BLaER1 (cell line): ENCODE measurements at regions not wholly inside any gene's neighbourhood (a gene's known extent, or its start where the extent isn't known, plus 50 kb on each side); places are given as distances from the start of the nearest gene placed in this dataset.

ENCODE experiments used
- H3K27ac ChIP-seq: shearing (Covaris generic); formaldehyde crosslinking; 2 replicates; pipeline ENCODE4 v1.8.1; 2022
- H3K27me3 ChIP-seq: shearing (Covaris generic); formaldehyde crosslinking; 2 replicates; pipeline ENCODE4 v1.8.1; 2022
- H3K36me3 ChIP-seq: shearing (Covaris generic); formaldehyde crosslinking; 2 replicates; pipeline ENCODE4 v1.8.1; 2022
- H3K4me1 ChIP-seq: shearing (Covaris generic); formaldehyde crosslinking; 2 replicates; pipeline ENCODE4 v1.8.1; 2022
- H3K4me2 ChIP-seq: shearing (Covaris generic); formaldehyde crosslinking; 2 replicates; pipeline ENCODE4 v1.8.1; 2022
- H3K4me3 ChIP-seq: shearing (Covaris generic); formaldehyde crosslinking; 2 replicates; pipeline ENCODE4 v1.8.1; 2022
- H3K9ac ChIP-seq: shearing (Covaris generic); formaldehyde crosslinking; 2 replicates; pipeline ENCODE4 v1.8.1; 2022
- H3K9me3 ChIP-seq: shearing (Covaris generic); formaldehyde crosslinking; 2 replicates; pipeline ENCODE4 v1.8.1; 2022
- H4K20me1 ChIP-seq: shearing (Covaris generic); formaldehyde crosslinking; 2 replicates; pipeline ENCODE4 v1.8.1; 2022
- Cebpa-rat ChIP-seq: shearing (Covaris generic); IDR thresholded peaks from 2 replicates; pipeline ENCODE4 v1.8.1; 2022

- TF ChIP-seq Cebpa-rat: no peak
- peaks cover 63% of the 10 kb centered on the region for H3K4me1 ChIP-seq
- H4K20me1 ChIP-seq: no peaks in the 10 kb centered on the region
- peak overlapping the region; percentile 93 for H3K4me2 ChIP-seq
- H3K9me3 ChIP-seq: peaks cover 7% of the 10 kb centered on the region
- no peaks in the 10 kb centered on the region for H3K27me3 ChIP-seq
- peak overlapping the region; percentile 78 for H3K9ac ChIP-seq
- peak overlapping the region; percentile 60 for H3K4me3 ChIP-seq
- peak overlapping the region; percentile 77 for H3K27ac ChIP-seq
- no peaks in the 10 kb centered on the region for H3K36me3 ChIP-seq
These were observed 566.5 kb downstream of the LRRC70 start for GRCh38 chr5:63145167-63145566.

GRCh38 chr5:63141591-63141990, 563.0 kb downstream of the LRRC70 start:
- no peak for TF ChIP-seq Cebpa-rat
- Histone ChIP-seq H3K27me3 (no peaks in the 10 kb centered on the region), H3K9ac (no peak overlapping the region), H3K4me2 (0 out of 2 replicates have a peak overlapping the region, but pooled peaks have one; percentile 1), H3K4me3 (no peak overlapping the region), H3K27ac (no peak overlapping the region), H4K20me1 (no peaks in the 10 kb centered on the region), H3K4me1 (peaks cover 50% of the 10 kb centered on the region), H3K36me3 (no peaks in the 10 kb centered on the region), H3K9me3 (peaks cover 15% of the 10 kb centered on the region)

- Histone ChIP-seq H3K27ac (no peak overlapping the region), H3K4me3 (no peak overlapping the region), H3K27me3 (no peaks in the 10 kb centered on the region), H3K4me2 (no peak overlapping the region), H3K9ac (no peak overlapping the region), H4K20me1 (no peaks in the 10 kb centered on the region), H3K4me1 (peaks cover 41% of the 10 kb centered on the region), H3K9me3 (peaks cover 32% of the 10 kb centered on the region), H3K36me3 (no peaks in the 10 kb centered on the region)
- TF ChIP-seq Cebpa-rat: no peak
These were observed 556.7 kb downstream of the LRRC70 start for GRCh38 chr5:63135291-63135690.

- H3K4me1 ChIP-seq: peaks cover 71% of the 10 kb centered on the region
- H3K9me3 ChIP-seq: peaks cover 26% of the 10 kb centered on the region
- peak overlapping the region; percentile 79 for H3K4me2 ChIP-seq
- no peak overlapping the region for H3K9ac ChIP-seq
- no peaks in the 10 kb centered on the region for H3K27me3 ChIP-seq
- no peaks in the 10 kb centered on the region for H3K36me3 ChIP-seq
- no peak overlapping the region for H3K4me3 ChIP-seq
- H3K27ac ChIP-seq: peak overlapping the region; percentile 83; the same call in 1 of the 2 replicates
- H4K20me1 ChIP-seq: no peaks in the 10 kb centered on the region
- TF ChIP-seq Cebpa-rat: no peak
These were observed 553.1 kb downstream of the LRRC70 start for GRCh38 chr5:63131626-63132285.

GRCh38 chr5:63128761-63129160, 550.1 kb downstream of the LRRC70 start:
- TF ChIP-seq Cebpa-rat: no peak
- peaks cover 98% of the 10 kb centered on the region for H3K4me1 ChIP-seq
- 0 out of 2 replicates have a peak, but pooled peaks cover 9% of the 10 kb centered on the region for H3K9me3 ChIP-seq
- H3K9ac ChIP-seq: peak overlapping the region; percentile 70
- H3K27me3 ChIP-seq: no peaks in the 10 kb centered on the region
- H3K4me2 ChIP-seq: peak overlapping the region; percentile 79
- peak overlapping the region; percentile 83 for H3K27ac ChIP-seq
- H3K4me3 ChIP-seq: peak overlapping the region; percentile 25; the same call in 1 of the 2 replicates
- no peaks in the 10 kb centered on the region for H3K36me3 ChIP-seq
- no peaks in the 10 kb centered on the region for H4K20me1 ChIP-seq

GRCh38 chr5:63128018-63128417, 549.4 kb downstream of the LRRC70 start:
- no peak for TF ChIP-seq Cebpa-rat
- no peaks in the 10 kb centered on the region for H3K36me3 ChIP-seq
- H3K9me3 ChIP-seq: 0 out of 2 replicates have a peak, but pooled peaks cover 9% of the 10 kb centered on the region
- H3K9ac ChIP-seq: peak overlapping the region; percentile 70
- H3K4me1 ChIP-seq: peaks cover 97% of the 10 kb centered on the region
- no peaks in the 10 kb centered on the region for H3K27me3 ChIP-seq
- peak overlapping the region; percentile 83 for H3K27ac ChIP-seq
- H3K4me2 ChIP-seq: peak overlapping the region; percentile 79
- no peaks in the 10 kb centered on the region for H4K20me1 ChIP-seq
- H3K4me3 ChIP-seq: peak overlapping the region; percentile 25; the same call in 1 of the 2 replicates

- 0 out of 2 replicates have a peak, but pooled peaks cover 2% of the 10 kb centered on the region for H3K9me3 ChIP-seq
- H3K4me1 ChIP-seq: peaks cover 97% of the 10 kb centered on the region
- no peak for TF ChIP-seq Cebpa-rat
- no peaks in the 10 kb centered on the region for H4K20me1 ChIP-seq
- no peaks in the 10 kb centered on the region for H3K27me3 ChIP-seq
- peak overlapping the region; percentile 79 for H3K4me2 ChIP-seq
- H3K27ac ChIP-seq: peak overlapping the region; percentile 83
- no peak overlapping the region for H3K4me3 ChIP-seq
- H3K9ac ChIP-seq: peak overlapping the region; percentile 70
- no peaks in the 10 kb centered on the region for H3K36me3 ChIP-seq
These were observed 548.4 kb downstream of the LRRC70 start for GRCh38 chr5:63127054-63127453.

DNA sequence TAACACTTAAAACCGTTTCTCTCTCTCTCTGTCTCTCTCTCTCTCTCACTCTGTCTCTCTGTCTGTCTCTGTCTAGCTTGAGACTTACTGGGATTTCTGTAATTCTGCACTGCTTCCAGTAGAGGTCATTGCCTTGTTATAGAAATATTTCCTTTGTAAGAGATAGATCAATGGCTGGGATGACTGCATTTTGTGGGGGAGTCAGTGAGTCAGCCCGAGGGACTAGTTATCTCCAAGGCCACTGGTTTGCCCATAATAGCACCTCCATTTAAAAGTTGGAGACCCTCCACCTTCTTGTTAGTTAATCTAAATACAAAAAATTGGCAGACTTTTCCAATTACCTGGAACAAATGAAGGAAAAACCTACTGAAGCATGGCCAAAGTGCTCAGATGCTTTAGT, 547.2 kb downstream of the LRRC70 start:
- Histone ChIP-seq H3K36me3 (no peaks in the 10 kb centered on the region), H3K9ac (no peak overlapping the region), H3K4me2 (peak overlapping the region; percentile 79), H4K20me1 (no peaks in the 10 kb centered on the region), H3K27me3 (no peaks in the 10 kb centered on the region), H3K9me3 (peaks cover 5% of the 10 kb centered on the region; the same call in 1 of the 2 replicates), H3K4me3 (no peak overlapping the region), H3K4me1 (peaks cover 97% of the 10 kb centered on the region), H3K27ac (peak overlapping the region; percentile 83)
- TF ChIP-seq Cebpa-rat: no peak

- Histone ChIP-seq H3K9ac (peak overlapping the region; percentile 6; the same call in 1 of the 2 replicates), H4K20me1 (no peaks in the 10 kb centered on the region), H3K9me3 (peaks cover 9% of the 10 kb centered on the region), H3K27me3 (no peaks in the 10 kb centered on the region), H3K4me1 (peaks cover 94% of the 10 kb centered on the region), H3K36me3 (no peaks in the 10 kb centered on the region), H3K4me2 (peak overlapping the region; percentile 79), H3K27ac (peak overlapping the region; percentile 83), H3K4me3 (no peak overlapping the region)
- no peak for TF ChIP-seq Cebpa-rat
These were observed 546.8 kb downstream of the LRRC70 start for GRCh38 chr5:63125392-63125791.

DNA sequence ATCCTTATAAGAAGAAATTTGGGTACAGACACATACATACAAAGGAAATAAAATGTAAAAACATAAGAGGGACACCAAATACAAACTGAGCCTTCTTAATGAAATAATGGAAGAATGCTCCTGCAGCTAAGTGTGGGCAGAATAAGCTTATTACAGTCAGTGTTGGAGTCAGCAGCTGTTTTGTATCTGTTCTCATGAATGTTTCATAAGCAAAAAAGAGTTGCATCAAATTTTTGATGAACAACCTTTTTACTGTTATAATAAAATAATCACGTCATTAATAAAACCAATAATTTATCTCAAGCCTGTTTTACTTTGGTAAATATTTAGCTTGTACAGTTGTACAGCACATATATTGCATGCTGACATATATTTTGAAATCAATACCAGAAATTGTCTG, 545.6 kb downstream of the LRRC70 start:
- peaks cover 82% of the 10 kb centered on the region for H3K4me1 ChIP-seq
- no peaks in the 10 kb centered on the region for H3K27me3 ChIP-seq
- no peak for TF ChIP-seq Cebpa-rat
- H3K36me3 ChIP-seq: no peaks in the 10 kb centered on the region
- no peak overlapping the region for H3K27ac ChIP-seq
- peak overlapping the region; percentile 79 for H3K4me2 ChIP-seq
- no peak overlapping the region for H3K9ac ChIP-seq
- peaks cover 20% of the 10 kb centered on the region for H3K9me3 ChIP-seq
- no peak overlapping the region for H3K4me3 ChIP-seq
- no peaks in the 10 kb centered on the region for H4K20me1 ChIP-seq
